Mucosa of descending colon (tissue), 3 donors: ENCODE measurements at regions not wholly inside any gene's neighbourhood (a gene's known extent, or its start where the extent isn't known, plus 50 kb on each side); places are given as distances from the start of the nearest gene placed in this dataset.

Experiments used
- ATAC-seq: fragments of 200-7000 bp; cut with Tn5 transposase; one replicate; pipeline ENCODE4 v1.9.1; 2020; ENCODE audit warnings: mild to moderate bottlenecking, moderate library complexity
- DNase-seq, 3 donors: peaks; one replicate each; pipeline ENCODE4 v3.0.0-alpha.2; 2020
- H3K36me3 ChIP-seq: fragments of 200-600 bp; one replicate; pipeline ENCODE4 v1.8.0; 2021; ENCODE audit warnings: low read depth, mild to moderate bottlenecking
- H3K4me1 ChIP-seq: fragments of 200-600 bp; one replicate; pipeline ENCODE4 v1.8.0; 2021; ENCODE audit warnings: low read depth, mild to moderate bottlenecking
- H3K4me3 ChIP-seq: fragments of 200-600 bp; one replicate; pipeline ENCODE4 v1.8.0; 2021; ENCODE audit warnings: mild to moderate bottlenecking
- H3K9me3 ChIP-seq: fragments of 200-600 bp; one replicate; pipeline ENCODE4 v1.8.0; 2021; ENCODE audit warnings: mild to moderate bottlenecking
- intact Hi-C, 2 donors: fragments of 100-400 bp; cut with DNase I in 1 of 2; cut with micrococcal nuclease in 1 of 2; formaldehyde crosslinking; loops; one replicate each; pipeline versions ENCODE4 v1.11.0 to v1.11.1; 2022; cut with DNase I, micrococcal nuclease
- TF ChIP-seq, protein P1 (sequence below): fragments of 200-600 bp; IDR thresholded peaks from one replicate; pipeline ENCODE4 v1.8.0; 2022; ENCODE audit warnings: antibody characterized with exemption, mild to moderate bottlenecking
- donor health status: DM: no; HTN: no; CAD: no; lungs with moderate emphysema.
- donor health status: DM: no; HTN: no; CAD: no.
- donor health status: DM: no; HTN: yes; CAD: no.

DNA sequence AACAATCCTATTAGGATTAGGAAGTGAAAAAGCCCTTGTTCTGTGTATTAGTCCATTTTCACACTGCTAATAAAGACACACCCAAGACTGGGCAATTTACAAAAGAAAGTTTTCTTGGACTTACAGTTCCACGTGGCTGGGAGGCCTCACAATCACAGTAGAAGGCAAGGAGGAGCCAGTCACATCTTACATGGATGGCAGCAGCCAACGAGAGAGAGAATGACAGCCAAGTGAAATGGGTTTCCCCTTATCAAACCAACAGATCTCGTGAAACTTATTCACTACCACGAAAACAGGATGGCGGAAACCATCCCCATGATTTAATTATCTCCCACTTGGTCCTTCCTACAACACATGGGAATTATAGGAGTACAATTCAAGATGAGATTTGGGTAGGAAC, 248.2 kb upstream of the KCNMB2 start:
- H3K4me3 ChIP-seq = no peak overlapping the region
- DNase-seq = no peak
- no peaks in the 10 kb centered on the region for H3K9me3 ChIP-seq
- intact Hi-C loops = no loop called here
- TF ChIP-seq, protein P1, sequence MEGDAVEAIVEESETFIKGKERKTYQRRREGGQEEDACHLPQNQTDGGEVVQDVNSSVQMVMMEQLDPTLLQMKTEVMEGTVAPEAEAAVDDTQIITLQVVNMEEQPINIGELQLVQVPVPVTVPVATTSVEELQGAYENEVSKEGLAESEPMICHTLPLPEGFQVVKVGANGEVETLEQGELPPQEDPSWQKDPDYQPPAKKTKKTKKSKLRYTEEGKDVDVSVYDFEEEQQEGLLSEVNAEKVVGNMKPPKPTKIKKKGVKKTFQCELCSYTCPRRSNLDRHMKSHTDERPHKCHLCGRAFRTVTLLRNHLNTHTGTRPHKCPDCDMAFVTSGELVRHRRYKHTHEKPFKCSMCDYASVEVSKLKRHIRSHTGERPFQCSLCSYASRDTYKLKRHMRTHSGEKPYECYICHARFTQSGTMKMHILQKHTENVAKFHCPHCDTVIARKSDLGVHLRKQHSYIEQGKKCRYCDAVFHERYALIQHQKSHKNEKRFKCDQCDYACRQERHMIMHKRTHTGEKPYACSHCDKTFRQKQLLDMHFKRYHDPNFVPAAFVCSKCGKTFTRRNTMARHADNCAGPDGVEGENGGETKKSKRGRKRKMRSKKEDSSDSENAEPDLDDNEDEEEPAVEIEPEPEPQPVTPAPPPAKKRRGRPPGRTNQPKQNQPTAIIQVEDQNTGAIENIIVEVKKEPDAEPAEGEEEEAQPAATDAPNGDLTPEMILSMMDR = no peak
- H3K36me3 ChIP-seq = no peaks in the 10 kb centered on the region
- no peaks in the 10 kb centered on the region for H3K4me1 ChIP-seq
- ATAC-seq = no peak

DNA sequence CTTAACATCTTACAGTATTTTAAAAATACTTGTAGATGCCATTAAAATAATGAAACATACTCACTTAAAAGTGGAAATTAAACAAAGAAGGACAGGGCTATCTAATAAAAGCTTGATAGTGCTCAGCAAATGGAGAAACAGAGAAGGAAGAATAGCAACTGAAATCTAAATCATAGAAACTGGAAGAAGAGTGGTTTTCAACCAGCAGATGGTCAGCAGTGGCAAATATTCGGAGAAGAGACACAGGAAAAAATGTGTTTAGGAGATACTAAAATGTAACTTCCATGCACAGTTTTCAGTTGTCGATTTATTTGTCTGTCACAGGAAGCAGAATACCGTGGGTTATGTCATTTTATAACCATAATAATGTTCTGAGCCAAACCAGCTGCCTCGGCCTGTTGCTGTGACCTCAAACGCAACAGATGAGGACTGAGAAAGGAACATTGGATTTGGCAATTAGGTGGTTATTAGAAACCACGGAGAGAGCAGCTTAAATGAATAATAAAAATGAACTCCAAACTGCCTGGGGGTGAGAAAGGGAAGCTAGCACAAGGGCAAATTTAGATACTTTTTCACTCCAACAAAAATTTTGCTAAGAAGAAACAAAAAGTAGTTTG, 246.6 kb upstream of the KCNMB2 start:
- TF ChIP-seq, protein P1 = no peak
- no peak overlapping the region for H3K4me3 ChIP-seq
- H3K9me3 ChIP-seq = no peaks in the 10 kb centered on the region
- H3K36me3 ChIP-seq = no peaks in the 10 kb centered on the region
- H3K4me1 ChIP-seq = no peaks in the 10 kb centered on the region
- intact Hi-C loops = no loop called here
- ATAC-seq (peak; percentile 70), DNase-seq (peak in 1 of 3 donors; percentile 19)

DNA sequence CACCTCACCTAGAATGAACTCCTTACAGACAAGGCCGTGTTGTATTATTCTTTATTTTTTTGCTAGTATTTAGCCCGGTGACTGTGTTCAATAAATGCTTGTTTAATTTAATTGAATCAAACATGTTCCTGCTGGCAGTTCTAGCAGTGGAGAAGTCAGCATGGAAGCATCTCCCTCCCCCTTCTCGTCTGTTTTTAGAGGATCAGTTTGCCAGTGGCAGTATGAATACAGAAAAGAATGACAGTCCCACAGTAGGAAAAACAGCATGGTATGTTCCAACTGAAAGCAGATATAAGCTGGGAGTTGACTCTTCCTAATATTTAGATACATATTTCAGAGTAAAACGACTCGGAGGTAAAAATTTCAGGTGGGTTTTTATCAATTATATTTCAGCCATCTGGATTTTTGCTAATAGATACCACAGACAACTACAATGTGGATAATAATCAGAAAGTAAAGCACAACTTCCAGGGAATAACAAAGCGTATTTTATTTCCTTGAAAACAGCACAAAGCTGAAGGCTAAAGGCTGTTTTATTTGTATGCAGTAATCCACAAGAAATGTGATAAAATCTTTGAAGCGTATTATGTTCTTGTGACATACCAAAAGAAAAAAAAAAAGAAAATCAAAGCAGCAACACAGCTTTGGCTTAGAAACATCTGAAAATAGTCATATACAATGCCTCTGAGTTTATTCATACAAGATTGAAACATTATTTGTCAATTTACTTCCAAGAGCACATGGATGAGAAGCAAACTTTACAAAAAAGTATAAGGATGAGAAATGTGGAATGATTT, 244.5 kb upstream of the KCNMB2 start:
- no peaks in the 10 kb centered on the region for H3K4me1 ChIP-seq
- no peaks in the 10 kb centered on the region for H3K36me3 ChIP-seq
- no peaks in the 10 kb centered on the region for H3K9me3 ChIP-seq
- intact Hi-C loops = no loop called here
- ATAC-seq (no peak), DNase-seq (no peak)
- TF ChIP-seq, protein P1 = no peak
- H3K4me3 ChIP-seq = no peak overlapping the region

DNA sequence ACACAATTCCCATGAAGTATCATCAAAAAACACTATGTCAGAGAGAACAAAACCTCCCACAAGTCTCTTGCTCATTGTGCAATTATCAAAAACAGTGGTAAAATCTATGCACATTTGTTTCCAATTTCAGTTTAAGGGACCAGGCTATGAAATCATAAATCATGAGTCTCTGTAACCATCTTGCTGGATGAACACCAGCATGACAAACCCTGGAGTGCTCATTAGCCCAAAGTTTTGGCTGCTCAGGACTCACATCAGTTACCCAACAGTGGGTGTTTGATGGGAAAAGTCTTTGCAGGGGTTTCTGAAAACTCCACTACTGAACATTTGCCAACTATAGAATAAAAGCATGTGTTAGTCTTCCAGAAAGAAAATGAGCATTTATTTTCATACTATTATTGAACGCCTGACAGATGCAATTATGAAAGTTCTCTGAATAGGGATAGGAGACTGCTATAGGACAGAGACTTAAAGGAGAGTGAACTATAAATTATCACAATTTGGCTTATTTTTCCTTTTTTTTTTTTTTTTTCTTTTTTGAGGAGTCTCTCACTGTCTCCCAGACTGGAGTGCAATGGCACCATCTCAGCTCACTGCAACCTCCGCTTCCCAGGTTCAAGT, 240.8 kb upstream of the KCNMB2 start:
- Histone ChIP-seq H3K4me1 (no peaks in the 10 kb centered on the region), H3K9me3 (no peaks in the 10 kb centered on the region), H3K4me3 (no peak overlapping the region), H3K36me3 (no peaks in the 10 kb centered on the region)
- TF ChIP-seq, protein P1 = no peak
- ATAC-seq = no peak
- intact Hi-C loops = no loop called here
- no peak for DNase-seq

DNA sequence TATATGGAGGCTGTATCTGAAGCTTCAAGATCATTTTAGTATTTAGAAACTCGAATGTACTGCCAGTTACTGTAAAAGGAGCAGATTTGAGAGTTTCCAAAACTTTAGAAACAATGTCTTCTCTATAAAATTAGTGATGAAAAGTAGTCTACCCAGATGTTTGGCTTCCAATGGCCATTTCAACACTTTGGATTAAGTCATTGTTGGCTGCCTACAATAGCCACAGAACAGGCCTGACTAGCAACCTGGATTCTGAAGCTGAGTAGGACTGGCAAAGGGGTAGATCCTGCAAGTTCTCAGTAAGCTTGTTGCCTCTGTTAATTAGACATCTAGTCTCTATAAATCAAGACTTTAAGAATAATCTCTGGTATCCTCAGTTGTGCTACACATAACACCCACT, 239.0 kb upstream of the KCNMB2 start:
- TF ChIP-seq, protein P1 = no peak
- Histone ChIP-seq H3K4me1 (no peaks in the 10 kb centered on the region), H3K4me3 (no peak overlapping the region), H3K9me3 (no peaks in the 10 kb centered on the region), H3K36me3 (no peaks in the 10 kb centered on the region)
- intact Hi-C loops = no loop called here
- no peak for ATAC-seq
- no peak for DNase-seq
